Heart left ventricle (tissue), 16 donors: ENCODE measurements at regions not wholly inside any gene's neighbourhood (a gene's known extent, or its start where the extent isn't known, plus 50 kb on each side); places are given as distances from the start of the nearest gene placed in this dataset.
A peak's percentile ranks its signal among the peaks of the same experiment; 100 is the strongest.

ENCODE experiments used
- ATAC-seq, 4 donors: fragments of 200-7000 bp; cut with Tn5 transposase; one replicate each; pipeline ENCODE4 v1.9.1; 2020 to 2022; ENCODE audit warnings: moderate library complexity in 4 of 4, mild to moderate bottlenecking in 3 of 4, moderate number of reproducible peaks in 1 of 4
- DNase-seq, 5 donors: peaks; one replicate each; pipeline ENCODE4 v3.0.0-alpha.2; 2020
- H3K27ac ChIP-seq, 12 donors: fragments of 200-600 bp; sonication (generic) in 4 of 12; one replicate each; pipeline versions ENCODE4 v1.5.0 to v1.8.0; 2016 to 2022; ENCODE audit warnings: mild to moderate bottlenecking in 2 of 12
- H3K27me3 ChIP-seq, 9 donors: fragments of 200-600 bp; sonication (generic) in 2 of 9; one replicate each; pipeline versions ENCODE4 v1.5.1 to v1.8.0; 2016 to 2022; ENCODE audit warnings: mild to moderate bottlenecking in 3 of 9
- H3K36me3 ChIP-seq, 9 donors: fragments of 200-600 bp; sonication (generic) in 2 of 9; one replicate each; pipeline versions ENCODE4 v1.5.0 to v1.8.0; 2018 to 2022; ENCODE audit warnings: mild to moderate bottlenecking in 2 of 9
- H3K4me1 ChIP-seq, 12 donors: fragments of 200-600 bp; sonication (generic) in 4 of 12; one replicate each; pipeline versions ENCODE4 v1.5.0 to v1.8.0; 2016 to 2022; ENCODE audit warnings: mild to moderate bottlenecking in 3 of 12
- H3K4me3 ChIP-seq, 12 donors: fragments of 200-600 bp; sonication (generic) in 4 of 12; one replicate each; pipeline versions ENCODE4 v1.5.0 to v1.8.0; 2017 to 2022; ENCODE audit warnings: mild to moderate bottlenecking in 9 of 12, moderate library complexity in 4 of 12
- H3K9me3 ChIP-seq, 12 donors: fragments of 200-600 bp; sonication (generic) in 4 of 12; one replicate each; pipeline versions ENCODE4 v1.5.0 to v1.8.0; 2016 to 2022; ENCODE audit warnings: mild to moderate bottlenecking in 1 of 12
- CTCF ChIP-seq, 12 donors: fragments of 200-600 bp; sonication (generic) in 4 of 12; IDR thresholded peaks; one replicate each; pipeline versions ENCODE4 v1.5.0 to v1.8.0; 2018 to 2022; ENCODE audit warnings: antibody characterized with exemption in 12 of 12, mild to moderate bottlenecking in 5 of 12
- POLR2A ChIP-seq, 2 donors: fragments of 450-650 bp; IDR thresholded peaks; one replicate each; pipeline ENCODE4 v1.6.1; 2017; ENCODE audit warnings: antibody characterized with exemption in 2 of 2, mild to moderate bottlenecking in 2 of 2, moderate library complexity in 2 of 2
- WGBS, 4 donors: extraction: QIAGEN DNeasy Blood & Tissue Kit in 2 of 4; methylation state at CpG; one replicate each; pipeline versions ENCODE4 v1.1.5 to v1.1.7; 2013 to 2018; 5-methylcytosine and 5-hydroxymethylcytosine counted together
- intact Hi-C, 10 donors: fragments of 100-400 bp; cut with DNase I; formaldehyde crosslinking; loops; one replicate each; pipeline versions ENCODE4 v1.11.1 to v1.14.2; 2022
- donor health status: ischemic (EF 13 %, LVEDD 7.1; RV severe dilation, severe dysfunction).
- donor health status: healthy with polysubstance abuse.
- donor health status: DM: no; HTN: yes; CAD: no.
- donor health status: DM: no; HTN: no; CAD: no.
- donor health status: ischemic (EF 25% LVEDD 6.9; RV normal size, moderate dysfunction).
- donor health status: ischemic (EF 25% LVEDD 5.7; RV mildly dilated, moderate dysfunction).
- donor health status: healthy.
- donor health status: DM: yes; HTN: yes; CAD: no.
- donor health status: ischemic (EF 35%, LVEDD 5.7; RV mildly dilated, moderate dysfunction).
- donor health status: nonischemic (EF 11% LVEDD 7.7; RV severe dilation, severe dysfunction).
- donor health status: DM: yes; HTN: yes; CAD: no.
- donor health status: PGD.
- donor health status: ischemic (EF 29% LVEDD 5.4; RV normal size, mild dysfunction).
- donor health status: nonischemic (EF 23%, LVEDD 6.1; RV moderate dilation, normal function).

- peak in 3 of 4 donors; percentile 6 to 65 (median 11) for ATAC-seq
- no peaks in the 10 kb centered on the region for H3K27me3 ChIP-seq
- peaks cover 5 to 69% (median 51%) of the 10 kb centered on the region in 12 donors for H3K4me1 ChIP-seq
- no peak overlapping the region for H3K4me3 ChIP-seq
- TF ChIP-seq CTCF (IDR thresholded peaks at IDR 0.05) (no peak), POLR2A (IDR thresholded peaks at IDR 0.05) (no peak)
- H3K9me3 ChIP-seq: no peaks in the 10 kb centered on the region
- intact Hi-C loops: loop anchor here in 2 of 10 donors (5.0 to 10.0 kb wide), 2 partner anchors 190 to 227 kb away; partner anchors contain the start of gene FAM43A (in 1 of the 2)
- H3K36me3 ChIP-seq: no peaks in the 10 kb centered on the region
- 56 to 67% (median 62%) methylated on average over 24 of the region's 24 CpGs for WGBS, 4 donors
- H3K27ac ChIP-seq: peak overlapping the region in 10 of 12 donors; percentile 13 to 87 (median 72)
- peak in 1 of 5 donors; percentile 49 for DNase-seq
Measured at GRCh38 chr3:194877291-194878119, 191.8 kb downstream of the FAM43A start.

- H3K4me1 ChIP-seq: peaks cover 5 to 75% (median 48%) of the 10 kb centered on the region in 12 donors
- peak in 2 of 4 donors; percentile 3 to 27 for ATAC-seq
Measured at GRCh38 chr3:194879126-194879877, 193.6 kb downstream of the FAM43A start.

GRCh38 chr3:194879991-194880939 is 194.6 kb downstream of the FAM43A start:
- 22 to 27% (median 23%) methylated on average over 12 of the region's 12 CpGs for WGBS, 4 donors
- no peak for TF ChIP-seq POLR2A (IDR thresholded peaks at IDR 0.05)
- TF ChIP-seq CTCF (IDR thresholded peaks at IDR 0.05): no peak

More at GRCh38 chr3:194879126-194879877, 193.6 kb downstream of the FAM43A start:
- DNase-seq: peak in 2 of 5 donors; percentile 44 to 68
- intact Hi-C loops: loop anchor here in 2 of 10 donors (5.0 to 10.0 kb wide), 2 partner anchors 192 to 225 kb away; partner anchors contain the start of gene FAM43A (in 1 of the 2)
- Histone ChIP-seq H3K9me3 (peaks cover 0 to 9% (median 7%) of the 10 kb centered on the region in 12 donors), H3K36me3 (no peaks in the 10 kb centered on the region), H3K4me3 (no peak overlapping the region), H3K27me3 (no peaks in the 10 kb centered on the region), H3K27ac (peak overlapping the region; percentile 27 to 90 (median 81))
- 55 to 62% (median 57%) methylated on average over 12 of the region's 12 CpGs for WGBS, 4 donors
- no peak for TF ChIP-seq POLR2A (IDR thresholded peaks at IDR 0.05)
- TF ChIP-seq CTCF (IDR thresholded peaks at IDR 0.05): no peak

More at GRCh38 chr3:194879991-194880939, 194.6 kb downstream of the FAM43A start:
- H3K4me1 ChIP-seq: peaks cover 5 to 82% (median 50%) of the 10 kb centered on the region in 12 donors
- H3K27ac ChIP-seq: peak overlapping the region; percentile 54 to 90 (median 81)
- intact Hi-C loops: loop anchor here in 8 of 10 donors (5.0 to 10.0 kb wide), 8 partner anchors 52 to 385 kb away; partner anchors contain the start of gene FAM43A (in 7 of the 8)
- DNase-seq (peak; percentile 77 to 86 (median 82)), ATAC-seq (peak; percentile 44 to 83 (median 72))
- no peak overlapping the region for H3K4me3 ChIP-seq
- H3K36me3 ChIP-seq: no peaks in the 10 kb centered on the region
- no peaks in the 10 kb centered on the region for H3K27me3 ChIP-seq
- H3K9me3 ChIP-seq: peaks cover 0 to 13% (median 7%) of the 10 kb centered on the region in 12 donors
